Right forelimb (tissue), 1 donor: ENCODE measurements at regions not wholly inside any gene's neighbourhood (a gene's known extent, or its start where the extent isn't known, plus 50 kb on each side); places are given as distances from the start of the nearest gene placed in this dataset.
A peak's percentile ranks its signal among the peaks of the same experiment; 100 is the strongest.

ENCODE experiments used
- DNase-seq: peaks from one replicate; pipeline ENCODE4 v3.0.0-alpha.2; 2018

GRCh38 chr21:31564439-31564838, 95.1 kb upstream of the SOD1 start:
- DNase-seq = no peak

GRCh38 chr21:31560479-31560878, 99.0 kb upstream of the SOD1 start:
- DNase-seq = no peak

GRCh38 chr21:31559368-31560119, 99.9 kb upstream of the SOD1 start:
- DNase-seq = peak; percentile 98

- peak; percentile 98 for DNase-seq
Observed at GRCh38 chr21:31558962-31559367, 100.5 kb upstream of the SOD1 start.

GRCh38 chr21:31558189-31558961, 101.1 kb upstream of the SOD1 start:
- no peak for DNase-seq

GRCh38 chr21:31557421-31558188, 101.9 kb upstream of the SOD1 start:
- DNase-seq = no peak

- DNase-seq = no peak
Observed at GRCh38 chr21:31556662-31557061, 102.8 kb upstream of the SOD1 start.

- DNase-seq = no peak
Observed at GRCh38 chr21:31555741-31556191, 103.7 kb upstream of the SOD1 start.

- DNase-seq = no peak
Observed at GRCh38 chr21:31554511-31555022, 104.9 kb upstream of the SOD1 start.

GRCh38 chr21:31553926-31554325, 105.6 kb upstream of the SOD1 start:
- no peak for DNase-seq

- no peak for DNase-seq
Observed at GRCh38 chr21:31553461-31553860, 106.0 kb upstream of the SOD1 start.

- DNase-seq = no peak
Observed at GRCh38 chr21:31552826-31553225, 106.7 kb upstream of the SOD1 start.

- no peak for DNase-seq
Observed at GRCh38 chr21:31550070-31550469, 109.4 kb upstream of the SOD1 start.

- DNase-seq = no peak
Observed at GRCh38 chr21:31548688-31549087, 110.8 kb upstream of the SOD1 start.

GRCh38 chr21:31546443-31547170, 112.9 kb upstream of the SOD1 start:
- DNase-seq = peak; percentile 23

GRCh38 chr21:31545036-31545435, 114.5 kb upstream of the SOD1 start:
- peak; percentile 12 for DNase-seq

- DNase-seq = peak; percentile 51
Observed at GRCh38 chr21:31543191-31543590, 116.3 kb upstream of the SOD1 start.

- peak; percentile 76 for DNase-seq
Observed at GRCh38 chr21:31538816-31539215, 120.7 kb upstream of the SOD1 start.

- DNase-seq = no peak
Observed at GRCh38 chr21:31537872-31538576, 121.5 kb upstream of the SOD1 start.

GRCh38 chr21:31536138-31536537, 123.4 kb upstream of the SOD1 start:
- no peak for DNase-seq

- DNase-seq = no peak
Observed at GRCh38 chr21:31531967-31532366, 127.5 kb upstream of the SOD1 start.
